SK-N-SH treated with all-trans-retinoic acid at 6 μM for 48 hours (cell line): ENCODE measurements at regions not wholly inside any gene's neighbourhood (a gene's known extent, or its start where the extent isn't known, plus 50 kb on each side); places are given as distances from the start of the nearest gene placed in this dataset.

Source experiments
- ATAC-seq: fragments of 200-7000 bp; cut with Tn5 transposase; 3 replicates; pipeline ENCODE4 v1.9.1; 2020; ENCODE audit warnings: mild to moderate bottlenecking, moderate library complexity
- ARNTL ChIP-seq: fragments of 450-650 bp; formaldehyde crosslinking; IDR thresholded peaks from 2 replicates; pipeline ENCODE4 v1.5.0; 2020; ENCODE audit warnings: low read depth, mild to moderate bottlenecking, moderate library complexity, borderline replicate concordance
- BACH2 ChIP-seq: fragments of 250-450 bp; sonication (Bioruptor Pico); IDR thresholded peaks from 2 replicates; pipeline ENCODE4 v1.9.0; 2021; ENCODE audit warnings: mild to moderate bottlenecking, borderline replicate concordance
- CREB5 ChIP-seq: fragments of 250-450 bp; sonication (Bioruptor Pico); IDR thresholded peaks from 2 replicates; pipeline ENCODE4 v1.5.1; 2020; ENCODE audit warnings: low read depth, mild to moderate bottlenecking, moderate library complexity
- CSDC2 ChIP-seq: fragments of 250-450 bp; sonication (Bioruptor Pico); IDR thresholded peaks from 2 replicates; pipeline ENCODE4 v1.5.0; 2020; ENCODE audit warnings: mild to moderate bottlenecking, moderate library complexity
- CSRNP3 ChIP-seq: fragments of 250-450 bp; sonication (Bioruptor Pico); IDR thresholded peaks from 2 replicates; pipeline ENCODE4 v1.5.1; 2021; ENCODE audit warnings: mild to moderate bottlenecking, moderate library complexity
- ESRRG ChIP-seq: fragments of 250-450 bp; sonication (Bioruptor Pico); IDR thresholded peaks from 2 replicates; pipeline ENCODE4 v1.6.1; 2021; ENCODE audit warnings: mild to moderate bottlenecking
- GLIS3 ChIP-seq: fragments of 250-450 bp; sonication (Bioruptor Pico); IDR thresholded peaks from 2 replicates; pipeline ENCODE4 v1.5.0; 2020; ENCODE audit warnings: mild to moderate bottlenecking, moderate library complexity
- OSR1 ChIP-seq: fragments of 250-450 bp; sonication (Bioruptor Pico); IDR thresholded peaks from 2 replicates; pipeline ENCODE4 v1.8.0; 2022; ENCODE audit warnings: moderate library complexity, mild to moderate bottlenecking, inconsistent platforms
- POU6F1 ChIP-seq: fragments of 250-450 bp; sonication (Bioruptor Pico); IDR thresholded peaks from 2 replicates; pipeline ENCODE4 v1.8.0; 2021; ENCODE audit warnings: low read depth, mild to moderate bottlenecking, moderate library complexity, borderline replicate concordance
- PPARA ChIP-seq: fragments of 250-450 bp; sonication (Bioruptor Pico); IDR thresholded peaks from 2 replicates; pipeline ENCODE4 v1.5.0; 2020; ENCODE audit warnings: mild to moderate bottlenecking, borderline replicate concordance
- SNAI2 ChIP-seq: fragments of 250-450 bp; sonication (Bioruptor Pico); IDR thresholded peaks from 2 replicates; pipeline ENCODE4 v1.5.0; 2020; ENCODE audit warnings: mild to moderate bottlenecking, moderate library complexity
- TCF4 ChIP-seq: fragments of 250-450 bp; sonication (Bioruptor Pico); IDR thresholded peaks from 2 replicates; pipeline ENCODE4 v1.8.0; 2021; ENCODE audit warnings: mild to moderate bottlenecking, moderate library complexity, borderline replicate concordance
- ZC3H10 ChIP-seq: fragments of 250-450 bp; sonication (Bioruptor Pico); IDR thresholded peaks from 2 replicates; pipeline ENCODE4 v1.5.1; 2021; ENCODE audit warnings: mild to moderate bottlenecking, moderate library complexity
- ZFP3 ChIP-seq: fragments of 250-450 bp; sonication (Bioruptor Pico); IDR thresholded peaks from 2 replicates; pipeline ENCODE4 v1.5.0; 2020; ENCODE audit warnings: mild to moderate bottlenecking, moderate library complexity
- ZFP30 ChIP-seq: fragments of 450-650 bp; formaldehyde crosslinking; IDR thresholded peaks from 2 replicates; pipeline ENCODE4 v1.5.0; 2022; ENCODE audit warnings: mild to moderate bottlenecking, moderate library complexity
- ZNF70 ChIP-seq: fragments of 450-650 bp; formaldehyde crosslinking; IDR thresholded peaks from 2 replicates; pipeline ENCODE4 v1.5.0; 2020; ENCODE audit warnings: mild to moderate bottlenecking, moderate library complexity
- ZNF8 ChIP-seq: fragments of 450-650 bp; formaldehyde crosslinking; IDR thresholded peaks from 2 replicates; pipeline ENCODE4 v1.5.0; 2020; ENCODE audit warnings: mild to moderate bottlenecking, moderate library complexity
- TF ChIP-seq, protein P1 (sequence below): fragments of 250-450 bp; sonication (Bioruptor Pico); IDR thresholded peaks from 2 replicates; pipeline ENCODE4 v1.8.0; 2020; ENCODE audit warnings: mild to moderate bottlenecking, moderate library complexity, borderline replicate concordance

DNA sequence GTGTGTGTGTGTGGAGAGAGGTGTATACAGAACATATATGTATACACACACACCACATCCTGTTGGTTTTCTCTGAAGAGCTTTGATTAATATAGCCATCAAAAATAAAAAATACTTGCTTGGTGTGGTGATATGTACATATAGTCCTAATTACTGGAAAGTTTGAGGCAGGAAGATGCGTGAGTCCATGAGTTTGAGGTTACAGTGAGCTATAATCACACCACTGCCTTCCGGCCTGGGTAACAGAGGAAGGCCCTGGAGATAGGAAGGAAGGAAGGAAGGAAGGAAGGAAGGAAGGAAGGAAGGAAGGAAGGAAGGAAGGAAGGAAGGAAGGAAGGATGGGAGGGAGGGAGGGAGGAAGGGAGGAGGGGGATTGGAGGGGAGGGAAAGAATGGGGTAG is 360.4 kb upstream of the CPEB2 start (continued):
- TF ChIP-seq CSRNP3 (CRISPR knock-in tag) (no peak), POU6F1 (CRISPR knock-in tag) (no peak), ARNTL (no peak), ZFP30 (CRISPR knock-in tag) (no peak)

- TF ChIP-seq, protein P1, sequence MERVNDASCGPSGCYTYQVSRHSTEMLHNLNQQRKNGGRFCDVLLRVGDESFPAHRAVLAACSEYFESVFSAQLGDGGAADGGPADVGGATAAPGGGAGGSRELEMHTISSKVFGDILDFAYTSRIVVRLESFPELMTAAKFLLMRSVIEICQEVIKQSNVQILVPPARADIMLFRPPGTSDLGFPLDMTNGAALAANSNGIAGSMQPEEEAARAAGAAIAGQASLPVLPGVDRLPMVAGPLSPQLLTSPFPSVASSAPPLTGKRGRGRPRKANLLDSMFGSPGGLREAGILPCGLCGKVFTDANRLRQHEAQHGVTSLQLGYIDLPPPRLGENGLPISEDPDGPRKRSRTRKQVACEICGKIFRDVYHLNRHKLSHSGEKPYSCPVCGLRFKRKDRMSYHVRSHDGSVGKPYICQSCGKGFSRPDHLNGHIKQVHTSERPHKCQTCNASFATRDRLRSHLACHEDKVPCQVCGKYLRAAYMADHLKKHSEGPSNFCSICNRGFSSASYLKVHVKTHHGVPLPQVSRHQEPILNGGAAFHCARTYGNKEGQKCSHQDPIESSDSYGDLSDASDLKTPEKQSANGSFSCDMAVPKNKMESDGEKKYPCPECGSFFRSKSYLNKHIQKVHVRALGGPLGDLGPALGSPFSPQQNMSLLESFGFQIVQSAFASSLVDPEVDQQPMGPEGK (CRISPR knock-in tag) = no peak
- TF ChIP-seq ZNF8 (CRISPR knock-in tag) = no peak
- no peak for TF ChIP-seq CREB5 (CRISPR knock-in tag)
- no peak for TF ChIP-seq CSDC2 (CRISPR knock-in tag)
- TF ChIP-seq ESRRG (CRISPR knock-in tag) = no peak
- no peak for TF ChIP-seq ZC3H10 (CRISPR knock-in tag)
- no peak for ATAC-seq
These were observed 357.6 kb upstream of the CPEB2 start for GRCh38 chr4:14644580-14645282.

DNA sequence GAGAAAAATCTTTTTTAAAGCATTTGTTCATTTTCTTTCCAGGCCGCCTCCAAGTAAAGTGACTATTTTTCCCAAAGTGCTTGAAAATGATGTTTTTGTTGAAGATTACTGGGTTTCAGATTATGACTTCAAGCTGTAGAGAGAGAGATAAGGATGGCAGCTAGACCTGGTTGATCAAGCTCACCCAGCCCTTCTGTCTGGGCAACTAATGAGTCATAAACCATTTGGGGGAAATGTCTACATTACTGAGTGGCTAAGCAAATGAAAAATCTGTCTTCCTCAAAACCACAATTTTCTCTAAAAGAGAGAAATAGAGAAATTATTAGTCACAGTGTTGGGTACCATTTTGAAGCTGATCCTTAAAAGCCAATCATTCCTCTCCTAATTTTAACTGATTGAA is 355.4 kb upstream of the CPEB2 start:
- no peak for TF ChIP-seq PPARA (CRISPR knock-in tag)
- TF ChIP-seq, protein P1 (CRISPR knock-in tag) = no peak
- no peak for ATAC-seq

DNA sequence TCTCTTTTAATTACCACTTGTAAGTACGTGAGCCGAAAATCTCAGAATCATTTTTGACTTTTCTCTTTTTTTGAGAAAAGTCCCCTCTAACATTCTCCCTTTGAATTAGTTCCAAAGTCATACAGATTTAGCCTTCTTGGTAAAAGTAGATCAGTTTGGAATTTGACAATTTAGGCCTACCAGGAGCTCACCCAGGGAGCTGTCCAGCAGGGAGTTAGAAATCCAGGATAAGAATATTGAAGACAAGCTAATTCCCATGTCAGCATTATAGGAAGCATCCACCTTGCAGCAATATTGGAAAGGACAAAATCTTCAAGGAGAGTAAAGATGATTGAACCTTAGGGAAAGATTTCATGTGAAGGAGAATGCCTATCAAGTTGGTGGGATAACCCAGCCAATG is 352.2 kb upstream of the CPEB2 start:
- no peak for TF ChIP-seq TCF4 (CRISPR knock-in tag)
- no peak for ATAC-seq

GRCh38 chr4:14652522-14652921 is 349.8 kb upstream of the CPEB2 start:
- ATAC-seq = no peak
- TF ChIP-seq TCF4 (CRISPR knock-in tag) = no peak
- TF ChIP-seq BACH2 (CRISPR knock-in tag) = no peak
- no peak for TF ChIP-seq SNAI2 (CRISPR knock-in tag)
- TF ChIP-seq OSR1 (CRISPR knock-in tag) = no peak
- TF ChIP-seq, protein P1 (CRISPR knock-in tag) = no peak
- TF ChIP-seq ZNF70 = no peak
- no peak for TF ChIP-seq PPARA (CRISPR knock-in tag)
- TF ChIP-seq ZC3H10 (CRISPR knock-in tag) = no peak
- no peak for TF ChIP-seq ZFP3 (CRISPR knock-in tag)
- no peak for TF ChIP-seq GLIS3 (CRISPR knock-in tag)
- no peak for TF ChIP-seq ESRRG (CRISPR knock-in tag)
- no peak for TF ChIP-seq CSRNP3 (CRISPR knock-in tag)
- TF ChIP-seq CSDC2 (CRISPR knock-in tag) = no peak
